HepG2 (cell line): ENCODE measurements at regions not wholly inside any gene's neighbourhood (a gene's known extent, or its start where the extent isn't known, plus 50 kb on each side); places are given as distances from the start of the nearest gene placed in this dataset.

Experiments used
- ATAC-seq: fragments of 200-7000 bp; cut with Tn5 transposase; 3 replicates; pipeline ENCODE4 v1.9.1; 2020; ENCODE audit warnings: mild to moderate bottlenecking, moderate library complexity
- BruUV-seq: library from RNA; stranded (reverse); fragments of 400-500 nt; replicated peaks from 2 replicates; lab custom pipeline; 2021; lab: Mats Ljungman, UMichigan
- CTCF ChIA-PET: fragments of 300-600 bp; formaldehyde crosslinking; extraction: SDS; loops from one replicate; lab custom pipeline; 2021; ENCODE audit warnings: low total read pairs, inconsistent platforms, low intra/inter-chr PET ratio; lab: Yijun Ruan, JAX
- POLR2A ChIA-PET: fragments of 350-600 bp; sonication (Branson Sonifier 250); formaldehyde crosslinking; loops from one replicate; lab custom pipeline; 2020; ENCODE audit warnings: antibody characterized with exemption, inconsistent platforms; lab: Yijun Ruan, JAX
- DNase-seq: peaks from one replicate; pipeline ENCODE4 v3.0.0-alpha.2; 2015; ENCODE audit warnings: low spot score
- FAIRE-seq: peaks from 3 replicates; lab custom pipeline; 2011; peaks lifted over from hg19 to GRCh38; lab: Jason Lieb, UNC
- H2AFZ ChIP-seq: one replicate; pipeline ENCODE4 v1.6.1; 2011; ENCODE audit warnings: low read length, inconsistent platforms
- H3K27ac ChIP-seq: fragments of 300-600 bp; 3 replicates; pipeline ENCODE4 v1.8.0; 2011; ENCODE audit warnings: mixed run types, mild to moderate bottlenecking, mixed read lengths, low read length, inconsistent platforms; ENCODE audit not compliant: insufficient read depth; ENCODE audit errors: extremely low read length
- H3K27me3 ChIP-seq, 2 experiments: fragments of 200-600 bp in 1 of 2; 2 replicates in 1 of 2; 3 replicates in 1 of 2; pipeline versions ENCODE4 v1.6.0 to v1.8.0; 2011; ENCODE audit warnings: low read length in 2 of 2, mild to moderate bottlenecking in 2 of 2, moderate library complexity in 2 of 2, inconsistent platforms in 1 of 2; ENCODE audit not compliant: insufficient read depth in 2 of 2, control insufficient read depth in 1 of 2
- H3K36me3 ChIP-seq, 2 experiments: fragments of 200-600 bp in 1 of 2; replicated peaks in 1 of 2; 2 replicates in 1 of 2; 3 replicates in 1 of 2; pipeline versions ENCODE4 v1.5.1 to v1.8.0; 2011; ENCODE audit warnings: low read length in 2 of 2, inconsistent platforms in 1 of 2; ENCODE audit not compliant: insufficient read depth in 2 of 2, control insufficient read depth in 1 of 2
- H3K4me1 ChIP-seq: 2 replicates; pipeline ENCODE4 v1.5.1; 2012; ENCODE audit warnings: low read length, inconsistent platforms; ENCODE audit not compliant: insufficient read depth
- H3K4me2 ChIP-seq: 2 replicates; pipeline ENCODE4 v1.6.0; 2011; ENCODE audit warnings: low read depth, low read length, inconsistent platforms
- H3K4me3 ChIP-seq, 3 experiments: fragments of 200-600 bp in 1 of 3; sonication (generic), shearing (Covaris generic) in 1 of 3; replicated peaks in 1 of 3; 2 replicates each; pipeline ENCODE4 v1.5.1; 2011 to 2016; ENCODE audit warnings: low read length in 3 of 3, inconsistent platforms in 2 of 3, low read depth in 2 of 3, mild to moderate bottlenecking in 2 of 3, control low read depth in 1 of 3, mixed read lengths in 1 of 3; ENCODE audit not compliant: insufficient read depth in 1 of 3
- H3K79me2 ChIP-seq: one replicate; pipeline ENCODE4 v1.6.1; 2011; ENCODE audit warnings: low read length, inconsistent platforms; ENCODE audit not compliant: insufficient read depth
- H3K9ac ChIP-seq: 2 replicates; pipeline ENCODE4 v1.6.0; 2011; ENCODE audit warnings: mild to moderate bottlenecking, low read depth, low read length, inconsistent platforms; ENCODE audit not compliant: insufficient read depth
- H3K9me3 ChIP-seq: 2 replicates; pipeline ENCODE4 v1.5.1; 2012; ENCODE audit warnings: mild to moderate bottlenecking, low read length
- H4K20me1 ChIP-seq: 2 replicates; pipeline ENCODE4 v1.6.0; 2011; ENCODE audit warnings: inconsistent platforms, mild to moderate bottlenecking, low read length, moderate library complexity; ENCODE audit not compliant: insufficient read depth
- CREBL2 ChIP-seq: sonication (generic); formaldehyde crosslinking; IDR thresholded peaks from 2 replicates; pipeline ENCODE4 v1.8.1; 2023; ENCODE audit warnings: missing genetic modification reagents, mild to moderate bottlenecking, borderline replicate concordance
- RFX1 ChIP-seq: fragments of 450-650 bp; IDR thresholded peaks from 2 replicates; pipeline ENCODE4 v1.6.1; 2017
- TRAFD1 ChIP-seq: sonication (generic); formaldehyde crosslinking; IDR thresholded peaks from 2 replicates; pipeline ENCODE4 v1.5.1; 2020; ENCODE audit warnings: missing genetic modification reagents, mild to moderate bottlenecking, borderline replicate concordance
- ZBTB49 ChIP-seq: sonication (generic); formaldehyde crosslinking; IDR thresholded peaks from 2 replicates; pipeline ENCODE4 v1.4.0; 2020; ENCODE audit warnings: missing genetic modification reagents, borderline replicate concordance
- ZNF138 ChIP-seq: sonication (generic); formaldehyde crosslinking; IDR thresholded peaks from 2 replicates; pipeline ENCODE4 v1.5.0; 2020; ENCODE audit warnings: mild to moderate bottlenecking, low read depth, missing genetic modification reagents
- ZNF207 ChIP-seq: fragments of 450-650 bp; IDR thresholded peaks from 2 replicates; pipeline ENCODE4 v1.6.1; 2016; ENCODE audit warnings: antibody characterized with exemption, borderline replicate concordance
- ZNF580 ChIP-seq: IDR thresholded peaks from 2 replicates; pipeline ENCODE4 v1.6.1; 2016; ENCODE audit warnings: low read depth, borderline replicate concordance
- ZNF740 ChIP-seq: sonication (generic); formaldehyde crosslinking; IDR thresholded peaks from 2 replicates; pipeline ENCODE4 v1.4.0; 2020; ENCODE audit warnings: missing genetic modification reagents
- ZNF749 ChIP-seq: sonication (generic); formaldehyde crosslinking; IDR thresholded peaks from 2 replicates; pipeline ENCODE4 v1.8.0; 2022; ENCODE audit warnings: mild to moderate bottlenecking, missing genetic modification reagents, moderate library complexity, borderline replicate concordance
- ZNF776 ChIP-seq: sonication (generic); formaldehyde crosslinking; IDR thresholded peaks from 2 replicates; pipeline ENCODE4 v1.4.0; 2020; ENCODE audit warnings: mild to moderate bottlenecking, missing genetic modification reagents
- WGBS: methylation state at CpG from one replicate; pipeline ENCODE4 v1.1.6; 2017; ENCODE audit warnings: low lambda C conversion rate; 5-methylcytosine and 5-hydroxymethylcytosine counted together
- in situ Hi-C: cut with HindIII; loops from 2 replicates; pipeline ENCODE4 v1.10.0; 2017; ENCODE audit warnings: low pct_unique_long_range_greater_than_20kb; ENCODE audit not compliant: extremely low pct_ligation_motif_present
- intact Hi-C: fragments of 100-400 bp; cut with micrococcal nuclease; formaldehyde crosslinking; loops from one replicate; pipeline ENCODE4 v1.10.0; 2022; ENCODE audit not compliant: unreplicated experiment

GRCh38 chr10:78349911-78350663, 316.4 kb downstream of the RPS24 start:
- H3K27me3 ChIP-seq, result peaks cover 0 to 11% of the 10 kb centered on the region in 2 experiments; a peak in 4 of 5 replicates
- in situ Hi-C loops (no loop called here), intact Hi-C loops (no loop called here)
- H3K4me2 ChIP-seq, result no peak overlapping the region
- H3K79me2 ChIP-seq, result no peaks in the 10 kb centered on the region
- no peak for TF ChIP-seq CREBL2 (CRISPR knock-in tag)
- DNase-seq, result no peak
- CTCF ChIA-PET, result no interaction called here
- no peak overlapping the region for H2AFZ ChIP-seq
- no peak for ATAC-seq
- no peak overlapping the region for H3K4me3 ChIP-seq
- no peaks in the 10 kb centered on the region for H3K4me1 ChIP-seq
- H4K20me1 ChIP-seq, result no peaks in the 10 kb centered on the region
- POLR2A ChIA-PET, result no interaction called here
- no peak overlapping the region for H3K27ac ChIP-seq
- H3K9ac ChIP-seq, result no peak overlapping the region
- H3K36me3 ChIP-seq, result no peaks in the 10 kb centered on the region
- BruUV-seq, result no TSS peak
- no peak for FAIRE-seq
- H3K9me3 ChIP-seq, result no peaks in the 10 kb centered on the region
- 28% methylated on average over 2 of the region's 2 CpGs for WGBS

- in situ Hi-C loops, result no loop called here
- ATAC-seq (no peak), DNase-seq (no peak)
- intact Hi-C loops, result no loop called here
- Histone ChIP-seq H3K27me3 (peaks cover 0 to 19% of the 10 kb centered on the region in 2 experiments; a peak in 4 of 5 replicates), H3K79me2 (no peaks in the 10 kb centered on the region), H3K36me3 (no peaks in the 10 kb centered on the region), H3K4me3 (no peak overlapping the region), H3K27ac (no peak overlapping the region), H2AFZ (no peak overlapping the region), H3K4me1 (no peaks in the 10 kb centered on the region), H3K9me3 (no peaks in the 10 kb centered on the region)
- CTCF ChIA-PET, result no interaction called here
- 53% methylated on average over 6 of the region's 6 CpGs for WGBS
- TF ChIP-seq ZNF207 (no peak), TRAFD1 (CRISPR knock-in tag) (no peak), RFX1 (no peak), ZNF749 (CRISPR knock-in tag) (no peak), ZNF740 (no peak), ZNF776 (CRISPR knock-in tag) (no peak), ZNF138 (CRISPR knock-in tag) (no peak), ZNF580 (no peak), ZBTB49 (CRISPR knock-in tag) (no peak)
- TF ChIP-seq, all 625 proteins: peak for 0
- Histone ChIP-seq H3K9ac (no peak overlapping the region), H3K4me2 (no peak overlapping the region), H4K20me1 (no peaks in the 10 kb centered on the region)
- POLR2A ChIA-PET, result no interaction called here
- FAIRE-seq, result no peak
- BruUV-seq, result no TSS peak
These were observed 317.6 kb downstream of the RPS24 start for GRCh38 chr10:78351283-78351682.
